WI38 (cell line): ENCODE measurements at regions not wholly inside any gene's neighbourhood (a gene's known extent, or its start where the extent isn't known, plus 50 kb on each side); places are given as distances from the start of the nearest gene placed in this dataset.

ENCODE experiments used
- H3K4me3 ChIP-seq: 2 replicates; pipeline ENCODE4 v1.5.1; 2011; ENCODE audit warnings: low read depth, mild to moderate bottlenecking, control low read depth, low read length
- TF ChIP-seq, protein P1 (sequence below): IDR thresholded peaks from 2 replicates; pipeline ENCODE4 v1.5.1; 2012; ENCODE audit warnings: low read depth, mild to moderate bottlenecking, control low read depth, low read length

DNA sequence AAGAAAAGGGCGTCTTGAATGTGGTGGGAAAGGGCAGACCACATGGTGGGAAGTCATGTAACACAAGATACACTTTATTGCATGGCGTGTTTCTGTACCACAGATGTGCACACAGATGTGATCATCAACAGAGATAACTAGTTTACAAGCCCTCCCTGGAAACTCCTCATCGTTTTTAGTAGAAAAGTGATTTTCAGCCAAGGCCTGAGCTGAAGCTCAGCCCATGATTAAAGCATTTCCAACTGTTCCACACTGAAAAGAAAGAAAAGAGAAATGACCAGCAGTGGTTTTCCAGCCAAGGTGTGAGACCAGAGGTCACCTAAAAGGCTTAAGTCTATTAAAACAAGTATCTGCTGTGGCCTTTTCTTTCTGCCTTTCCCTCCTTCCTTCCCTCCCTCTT is 463.9 kb upstream of the JAG1 start:
- no peak overlapping the region for H3K4me3 ChIP-seq
- TF ChIP-seq, protein P1, sequence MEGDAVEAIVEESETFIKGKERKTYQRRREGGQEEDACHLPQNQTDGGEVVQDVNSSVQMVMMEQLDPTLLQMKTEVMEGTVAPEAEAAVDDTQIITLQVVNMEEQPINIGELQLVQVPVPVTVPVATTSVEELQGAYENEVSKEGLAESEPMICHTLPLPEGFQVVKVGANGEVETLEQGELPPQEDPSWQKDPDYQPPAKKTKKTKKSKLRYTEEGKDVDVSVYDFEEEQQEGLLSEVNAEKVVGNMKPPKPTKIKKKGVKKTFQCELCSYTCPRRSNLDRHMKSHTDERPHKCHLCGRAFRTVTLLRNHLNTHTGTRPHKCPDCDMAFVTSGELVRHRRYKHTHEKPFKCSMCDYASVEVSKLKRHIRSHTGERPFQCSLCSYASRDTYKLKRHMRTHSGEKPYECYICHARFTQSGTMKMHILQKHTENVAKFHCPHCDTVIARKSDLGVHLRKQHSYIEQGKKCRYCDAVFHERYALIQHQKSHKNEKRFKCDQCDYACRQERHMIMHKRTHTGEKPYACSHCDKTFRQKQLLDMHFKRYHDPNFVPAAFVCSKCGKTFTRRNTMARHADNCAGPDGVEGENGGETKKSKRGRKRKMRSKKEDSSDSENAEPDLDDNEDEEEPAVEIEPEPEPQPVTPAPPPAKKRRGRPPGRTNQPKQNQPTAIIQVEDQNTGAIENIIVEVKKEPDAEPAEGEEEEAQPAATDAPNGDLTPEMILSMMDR, result no peak

DNA sequence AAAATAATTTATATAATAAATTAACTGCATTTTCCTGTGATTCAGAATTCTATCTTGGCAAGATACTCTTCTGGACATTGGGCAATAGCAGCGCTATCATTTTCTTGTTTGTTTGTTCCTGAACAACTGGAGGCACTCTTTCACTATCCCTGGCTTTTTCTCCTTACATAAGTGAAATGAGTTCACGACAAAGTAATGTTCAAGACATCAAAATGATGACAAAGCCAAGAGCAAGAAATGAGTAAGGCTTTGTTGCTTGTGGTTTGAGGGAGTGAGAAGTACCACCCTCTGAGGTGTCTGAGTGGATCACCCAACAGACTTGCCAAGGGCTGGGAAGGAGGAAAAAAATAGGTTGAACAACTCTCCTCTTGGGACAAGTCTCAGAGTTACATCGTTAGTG is 466.6 kb upstream of the JAG1 start:
- TF ChIP-seq, protein P1, result no peak
- H3K4me3 ChIP-seq, result no peak overlapping the region

DNA sequence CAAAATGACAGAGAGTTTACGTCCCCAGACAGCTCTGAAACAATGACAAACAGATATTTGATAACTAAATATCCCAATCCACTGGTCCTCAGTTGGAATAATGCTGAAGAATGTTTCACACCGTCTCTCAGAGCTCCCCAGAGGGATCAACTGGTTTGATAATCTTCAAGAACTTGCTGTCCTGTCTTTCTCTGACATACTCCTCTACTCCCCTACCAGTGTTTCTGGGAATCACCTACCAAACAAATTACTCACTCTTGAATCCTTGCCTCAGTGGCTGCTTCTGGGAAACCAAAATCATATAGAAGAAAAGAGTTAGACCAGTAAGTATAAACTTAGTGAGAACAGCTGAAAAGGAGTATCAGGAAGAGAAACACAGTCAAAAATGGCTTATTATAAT is 469.7 kb upstream of the JAG1 start:
- TF ChIP-seq, protein P1, result no peak
- H3K4me3 ChIP-seq, result no peak overlapping the region

DNA sequence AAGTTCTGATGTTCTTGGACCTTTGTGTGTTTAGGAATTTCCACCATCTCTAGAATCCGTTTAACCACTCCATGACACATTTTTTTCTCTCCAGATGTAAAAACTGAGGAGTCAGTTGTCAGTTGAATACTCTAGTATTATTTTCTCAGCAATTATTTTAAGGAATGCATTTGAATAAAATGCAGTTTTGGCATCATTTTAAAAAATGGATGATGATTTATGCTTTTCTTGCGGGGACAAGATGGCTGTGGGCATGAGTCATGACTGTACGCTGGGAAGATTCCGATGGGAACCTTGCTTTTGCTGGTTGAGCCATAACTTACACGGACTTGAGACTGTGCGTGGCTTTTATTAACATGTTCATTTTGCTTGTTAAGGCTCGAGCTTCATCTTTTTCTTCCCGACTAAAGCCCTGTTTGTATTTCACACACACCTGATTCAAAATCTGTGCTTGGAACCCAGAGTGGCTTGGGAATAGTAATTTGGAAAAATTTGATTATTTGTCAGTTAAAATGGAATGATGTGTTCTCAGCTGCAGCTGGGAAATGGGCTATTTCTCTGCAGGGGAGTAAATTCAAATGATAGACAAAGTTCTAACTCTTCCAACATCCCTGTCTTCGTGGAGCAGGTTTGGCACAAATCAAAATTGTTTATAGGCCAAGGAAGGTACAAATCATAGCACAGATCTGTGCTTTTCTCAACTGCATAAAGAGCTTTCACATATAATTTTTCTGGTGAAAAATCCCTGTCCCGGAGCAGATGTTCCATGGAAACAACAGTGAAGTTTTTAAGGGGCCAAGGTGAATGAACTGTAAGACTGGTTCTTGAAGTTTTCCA is 470.5 kb upstream of the JAG1 start:
- no peak overlapping the region for H3K4me3 ChIP-seq
- TF ChIP-seq, protein P1, result no peak

DNA sequence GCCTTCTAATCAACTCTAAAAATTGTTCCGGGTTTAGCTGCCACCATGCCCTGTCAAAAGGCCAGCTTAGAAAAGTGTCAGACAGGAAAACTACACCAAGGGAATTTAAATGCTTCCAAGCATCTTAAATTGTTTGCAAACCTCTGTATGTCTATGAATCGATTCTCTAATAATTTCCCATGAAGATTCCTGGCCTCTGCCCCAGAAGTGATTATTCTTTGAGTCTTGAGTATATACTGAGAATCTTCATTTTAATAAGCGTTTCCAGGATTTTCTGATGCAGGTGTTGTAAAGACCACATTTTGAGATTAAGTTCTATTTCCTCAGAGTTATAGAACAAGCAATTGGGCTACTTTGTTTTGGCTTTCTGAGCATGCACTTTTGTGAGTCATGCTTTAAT is 471.8 kb upstream of the JAG1 start:
- H3K4me3 ChIP-seq, result no peak overlapping the region
- TF ChIP-seq, protein P1, result no peak

DNA sequence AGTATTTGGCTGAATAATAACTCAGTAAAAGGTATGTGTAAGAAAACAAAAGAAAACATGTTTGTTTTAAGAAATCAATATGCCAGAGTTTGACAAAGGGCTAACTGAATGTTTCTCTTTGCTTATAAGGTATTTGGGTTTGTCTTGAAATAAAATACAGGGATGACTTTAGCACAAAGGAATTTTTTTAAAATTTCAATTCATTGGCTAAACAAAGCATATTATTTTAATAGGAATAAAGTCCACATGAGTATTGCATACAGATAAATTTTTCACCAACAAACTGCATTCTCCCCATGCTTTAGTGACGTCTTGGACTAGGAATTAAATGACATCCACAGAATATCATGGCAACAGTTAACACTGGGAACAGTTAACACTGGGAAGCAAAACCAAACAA is 480.0 kb upstream of the JAG1 start:
- no peak overlapping the region for H3K4me3 ChIP-seq
- TF ChIP-seq, protein P1, result no peak

DNA sequence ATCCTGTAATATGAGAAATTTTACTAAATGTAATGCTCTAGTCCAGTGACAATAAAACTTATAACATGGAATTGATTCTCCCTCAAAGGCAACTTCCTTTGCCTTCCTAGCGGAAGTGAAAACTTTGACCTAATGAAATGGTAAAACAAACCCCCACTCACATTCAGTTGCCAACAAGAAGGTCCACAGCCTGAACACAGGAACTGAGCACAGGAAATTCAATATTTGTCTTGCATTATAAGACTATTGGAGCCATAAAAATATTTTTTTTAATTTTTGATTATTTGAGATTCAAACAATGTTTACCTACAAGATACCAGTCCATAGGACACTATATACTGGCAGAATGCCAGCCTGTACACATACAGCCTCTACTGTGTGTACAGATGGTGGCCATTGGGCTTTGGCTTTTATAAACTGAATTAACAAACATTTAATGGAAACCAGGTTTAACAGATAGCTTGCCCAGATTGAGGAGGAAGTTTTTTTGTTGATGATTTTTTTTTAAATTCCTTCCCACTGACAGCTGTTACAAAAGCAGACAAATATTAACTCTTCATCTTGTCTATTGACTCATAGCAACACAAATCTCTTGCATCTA is 481.5 kb upstream of the JAG1 start:
- TF ChIP-seq, protein P1, result no peak

More for the DNA sequence above, 481.5 kb upstream of the JAG1 start:
- no peak overlapping the region for H3K4me3 ChIP-seq
